ENCODE measurements at regions not wholly inside any gene's neighbourhood (a gene's known extent, or its start where the extent isn't known, plus 50 kb on each side); places are given as distances from the start of the nearest gene placed in this dataset.
A peak's percentile ranks its signal among the peaks of the same experiment; 100 is the strongest.

DNA sequence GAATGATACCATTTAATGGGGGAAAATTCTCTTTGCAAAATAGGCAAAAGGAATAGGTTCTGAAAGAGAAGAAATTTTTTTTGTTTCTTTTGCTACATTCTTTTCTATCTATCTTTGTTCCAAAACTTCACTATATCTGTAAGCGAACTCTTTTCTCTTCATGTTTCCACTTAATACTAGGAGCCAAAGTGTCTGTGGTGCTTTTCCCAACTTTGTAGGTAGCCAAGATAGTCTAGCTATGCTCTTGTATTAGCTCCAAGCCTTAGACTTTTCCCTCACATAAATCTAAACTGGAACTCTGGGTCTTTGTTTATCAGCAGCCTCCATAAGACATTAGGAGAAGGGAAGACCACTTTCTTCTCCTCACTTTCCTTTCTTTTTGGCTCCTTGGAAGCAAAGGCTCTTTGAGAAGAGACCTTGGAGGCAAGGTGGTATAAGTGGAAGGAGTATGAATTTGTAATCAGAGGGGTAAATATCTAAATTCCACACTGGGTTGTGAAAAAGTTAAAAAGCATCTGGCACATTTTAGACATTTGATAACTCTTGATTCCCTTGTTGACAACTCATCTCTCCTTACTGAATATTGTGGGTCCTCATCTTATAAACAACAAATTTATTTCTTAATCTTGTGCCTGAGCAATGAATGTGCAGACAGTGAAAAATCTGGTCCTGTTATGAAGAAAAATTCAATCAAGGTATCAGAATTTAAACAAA lies 130.0 kb downstream of the EHF start:
- H3K27ac Mint-ChIP-seq, result peak overlapping the region in 1 of 3 donors; percentile 35
- H3K36me3 Mint-ChIP-seq, result peaks cover 1% of the 10 kb centered on the region
- H3K27me3 Mint-ChIP-seq, result peaks cover 11% of the 10 kb centered on the region
- H3K4me3 Mint-ChIP-seq, result no peak overlapping the region
- no peaks in the 10 kb centered on the region for H3K9me3 Mint-ChIP-seq
- H3K4me1 Mint-ChIP-seq, result no peaks in the 10 kb centered on the region

DNA sequence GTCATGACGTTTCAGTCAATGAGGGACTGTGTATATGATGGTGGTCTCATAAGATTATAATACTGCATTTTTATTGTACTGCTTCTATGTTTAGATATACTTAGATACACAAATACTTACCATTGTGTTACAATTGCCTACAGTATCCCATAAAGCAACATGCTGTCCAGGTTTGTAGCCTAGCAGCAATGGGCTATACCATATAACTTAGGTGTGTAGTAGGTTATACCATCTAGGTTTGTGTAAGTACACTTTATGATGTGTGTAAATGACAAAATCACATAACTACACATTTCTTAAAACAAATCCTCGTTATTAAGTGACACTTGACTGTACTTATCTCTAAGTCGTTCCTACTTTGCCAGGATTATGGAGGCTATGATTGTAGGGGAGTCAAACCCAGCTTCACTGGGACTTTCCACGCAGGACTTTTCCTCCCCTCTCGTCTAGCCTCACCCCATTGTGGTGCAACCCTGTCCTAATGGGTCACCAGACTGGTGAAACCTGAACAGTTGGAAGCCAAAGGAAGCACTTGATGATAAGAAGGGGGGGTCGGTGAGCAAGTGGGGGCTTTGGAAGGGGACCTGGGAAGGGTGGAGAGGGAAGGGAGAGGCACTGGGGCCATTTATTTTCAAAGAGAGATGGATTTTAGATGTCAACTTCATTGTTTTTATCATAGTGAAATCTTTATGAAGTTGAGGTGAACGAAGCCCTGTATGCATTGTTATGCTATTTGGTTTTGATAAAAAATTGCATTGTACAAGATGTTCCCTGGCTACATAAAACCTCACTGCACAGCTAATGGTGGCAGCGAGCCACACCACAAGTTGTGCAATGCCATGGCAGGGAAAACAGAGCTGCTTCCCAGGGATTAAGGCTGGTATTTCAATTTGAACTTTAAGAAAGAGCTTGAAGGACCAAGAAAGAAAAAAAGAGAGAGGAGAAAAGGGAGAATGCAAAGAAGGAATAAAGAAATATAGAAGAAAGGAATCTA lies 129.1 kb downstream of the EHF start:
- Mint-ChIP-seq H3K4me3 (no peak overlapping the region), H3K27me3 (peaks cover 11% of the 10 kb centered on the region), H3K4me1 (no peaks in the 10 kb centered on the region)

DNA sequence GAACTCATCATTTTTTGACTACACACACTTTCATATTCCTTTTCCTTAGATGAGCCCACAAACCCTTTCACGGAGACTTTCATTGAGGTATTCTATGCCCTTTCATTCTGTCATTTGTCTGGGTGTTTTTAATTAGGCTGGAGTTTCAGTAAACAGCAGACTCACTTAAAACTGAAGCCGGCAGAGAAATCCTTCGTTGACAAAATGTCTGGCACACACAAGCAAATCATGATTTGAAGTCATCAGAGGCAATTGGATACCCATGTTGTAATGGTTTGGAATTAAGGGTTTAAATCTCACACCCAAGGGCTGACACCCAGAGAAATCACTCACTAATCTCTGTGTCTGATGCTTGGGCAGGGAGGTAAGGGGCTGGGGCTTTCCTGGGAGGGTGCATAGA lies 127.1 kb downstream of the EHF start:
- Mint-ChIP-seq H3K4me1 (no peaks in the 10 kb centered on the region), H3K4me3 (no peak overlapping the region), H3K36me3 (peaks cover 1% of the 10 kb centered on the region), H3K9me3 (no peaks in the 10 kb centered on the region), H3K27ac (no peak overlapping the region), H3K27me3 (peaks cover 12% of the 10 kb centered on the region)

More for the DNA sequence above, 129.1 kb downstream of the EHF start:
- H3K9me3 Mint-ChIP-seq, result no peaks in the 10 kb centered on the region
- H3K36me3 Mint-ChIP-seq, result peaks cover 1% of the 10 kb centered on the region
- H3K27ac Mint-ChIP-seq, result no peak overlapping the region

DNA sequence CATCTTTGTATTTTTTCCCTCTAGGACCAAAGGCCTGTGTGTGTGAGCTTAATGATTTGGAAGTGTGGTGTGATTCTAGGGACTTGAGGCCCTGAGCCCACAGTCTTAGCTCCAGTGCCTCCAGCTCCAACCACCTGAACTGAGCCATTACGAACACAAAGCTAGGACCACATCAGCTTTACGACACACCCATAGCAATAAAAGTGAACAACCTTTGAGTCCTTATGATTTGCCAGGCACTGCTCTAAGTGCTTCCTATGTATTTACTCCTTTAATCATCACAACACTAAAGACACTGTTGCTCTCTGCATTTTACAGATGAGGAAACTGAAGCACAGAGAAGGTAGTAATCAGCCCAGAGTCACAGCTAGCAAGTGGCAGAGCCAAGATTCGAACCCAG lies 126.4 kb downstream of the EHF start:
- Mint-ChIP-seq H3K36me3 (peaks cover 1% of the 10 kb centered on the region), H3K27ac (no peak overlapping the region), H3K4me1 (no peaks in the 10 kb centered on the region), H3K27me3 (peaks cover 12% of the 10 kb centered on the region), H3K9me3 (no peaks in the 10 kb centered on the region), H3K4me3 (no peak overlapping the region)

DNA sequence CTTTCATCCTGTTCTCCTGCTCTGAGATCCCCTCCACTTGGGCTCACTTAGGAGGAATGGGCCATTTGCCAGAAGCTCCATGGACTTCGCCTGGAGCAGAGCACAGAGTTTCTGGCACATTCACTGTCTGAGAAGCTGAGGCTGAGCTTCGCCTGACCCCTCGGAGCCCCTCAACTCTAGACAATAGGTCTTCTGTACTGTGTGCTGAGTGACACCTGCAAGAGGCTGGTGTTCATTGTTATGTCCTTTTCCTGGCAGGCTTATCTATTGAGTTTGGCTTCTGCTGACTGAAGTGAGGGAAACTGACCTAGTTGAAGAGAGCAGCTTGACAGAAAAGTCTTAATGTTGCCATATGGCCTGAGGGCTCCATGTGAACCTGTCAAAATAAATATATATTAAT lies 124.3 kb downstream of the EHF start:
- Mint-ChIP-seq H3K27me3 (peaks cover 10% of the 10 kb centered on the region), H3K4me3 (no peak overlapping the region), H3K36me3 (peaks cover 1% of the 10 kb centered on the region), H3K4me1 (no peaks in the 10 kb centered on the region), H3K9me3 (peaks cover 0 to 4% (median 0%) of the 10 kb centered on the region in 3 donors), H3K27ac (no peak overlapping the region)

DNA sequence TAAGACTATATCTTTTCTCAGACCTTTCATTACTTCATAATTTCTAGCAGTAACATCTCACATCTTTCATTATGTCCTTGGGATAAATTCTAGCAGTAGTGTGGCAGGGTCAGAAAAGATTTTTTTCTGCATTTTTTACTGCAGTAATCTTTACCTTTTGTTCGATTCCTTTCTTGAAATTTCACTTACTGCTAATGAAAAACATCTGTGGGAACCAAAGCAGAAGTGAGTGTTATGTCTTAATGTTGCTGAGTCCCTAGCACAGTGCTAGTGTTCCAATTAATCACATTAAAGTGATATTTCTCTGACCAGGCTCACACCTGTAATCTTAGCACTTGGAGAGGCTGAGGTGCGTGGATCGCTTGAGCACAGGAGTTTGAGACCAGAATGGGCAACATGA lies 123.6 kb downstream of the EHF start:
- Mint-ChIP-seq H3K27ac (no peak overlapping the region), H3K36me3 (peaks cover 1% of the 10 kb centered on the region), H3K4me3 (no peak overlapping the region), H3K9me3 (peaks cover 0 to 4% (median 0%) of the 10 kb centered on the region in 3 donors), H3K27me3 (peaks cover 9% of the 10 kb centered on the region), H3K4me1 (no peaks in the 10 kb centered on the region)

DNA sequence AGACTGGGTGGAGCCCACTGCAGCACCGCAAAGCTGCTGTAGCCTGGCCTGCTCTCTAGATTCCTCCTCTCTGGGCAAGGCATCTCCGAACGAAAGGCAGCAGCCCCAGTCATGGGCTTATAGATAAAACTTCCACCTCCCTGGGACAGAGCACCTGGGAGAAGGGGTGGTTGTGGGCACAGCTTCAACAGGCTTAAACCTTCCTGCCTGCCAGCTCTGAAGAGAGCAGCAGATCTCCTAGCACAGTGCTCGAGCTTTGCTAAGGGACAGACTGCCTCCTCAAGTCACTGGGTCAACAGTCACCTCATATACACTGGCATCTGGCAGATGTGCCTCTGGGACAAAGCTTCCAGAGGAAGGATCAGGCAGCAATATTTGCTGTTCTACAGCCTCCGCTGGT lies 117.3 kb downstream of the EHF start:
- Mint-ChIP-seq H3K27me3 (peaks cover 17% of the 10 kb centered on the region), H3K4me3 (no peak overlapping the region), H3K27ac (no peak overlapping the region), H3K36me3 (no peaks in the 10 kb centered on the region), H3K4me1 (no peaks in the 10 kb centered on the region), H3K9me3 (peaks cover 0 to 9% (median 0%) of the 10 kb centered on the region in 3 donors)

DNA sequence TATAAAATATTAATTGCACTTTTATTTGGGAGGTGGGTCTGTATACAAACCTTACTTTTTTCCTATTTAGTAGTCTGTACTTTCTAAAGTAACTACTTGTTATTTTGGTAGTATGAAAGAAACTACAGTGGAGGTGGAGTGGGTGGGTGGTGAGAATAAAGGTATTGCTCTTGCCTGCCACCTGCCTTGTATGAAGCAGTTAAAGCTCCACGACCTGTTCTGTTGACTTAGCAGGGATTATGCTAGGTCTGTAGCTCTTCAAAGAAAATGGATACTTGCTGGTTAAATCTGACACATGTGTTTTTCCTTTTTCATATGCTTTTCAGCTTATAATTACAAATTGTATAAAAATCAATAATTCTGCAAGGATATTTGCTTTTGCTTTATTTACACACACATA lies 111.9 kb downstream of the EHF start:
- H3K4me3 Mint-ChIP-seq, result no peak overlapping the region
- H3K27me3 Mint-ChIP-seq, result peaks cover 21% of the 10 kb centered on the region
- H3K36me3 Mint-ChIP-seq, result peaks cover 1% of the 10 kb centered on the region
- no peaks in the 10 kb centered on the region for H3K4me1 Mint-ChIP-seq
- H3K27ac Mint-ChIP-seq, result peak overlapping the region in 1 of 3 donors; percentile 47
- peaks cover 0 to 6% (median 0%) of the 10 kb centered on the region in 3 donors for H3K9me3 Mint-ChIP-seq

DNA sequence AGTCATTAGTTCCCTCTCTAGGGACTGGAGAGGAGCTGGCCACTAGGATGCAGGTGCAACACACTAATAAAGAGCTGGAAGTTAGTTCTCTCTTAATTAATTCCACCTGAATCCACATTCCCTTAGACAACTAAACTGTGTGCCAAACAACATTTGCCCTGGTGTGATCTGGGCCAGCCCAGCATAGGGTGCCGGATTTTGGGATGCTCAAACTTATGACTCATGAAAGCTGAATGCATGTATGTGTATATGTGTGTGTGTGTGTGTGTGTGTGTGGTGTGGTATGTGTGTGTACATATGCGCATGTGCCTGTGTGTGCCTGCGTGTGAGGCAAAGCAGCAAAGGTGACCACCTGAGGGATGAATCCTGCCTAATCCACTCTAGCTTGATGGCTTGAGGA lies 110.7 kb downstream of the EHF start:
- Mint-ChIP-seq H3K9me3 (no peaks in the 10 kb centered on the region), H3K4me1 (no peaks in the 10 kb centered on the region), H3K27me3 (peaks cover 16% of the 10 kb centered on the region), H3K27ac (no peak overlapping the region), H3K4me3 (no peak overlapping the region), H3K36me3 (peaks cover 1% of the 10 kb centered on the region)

DNA sequence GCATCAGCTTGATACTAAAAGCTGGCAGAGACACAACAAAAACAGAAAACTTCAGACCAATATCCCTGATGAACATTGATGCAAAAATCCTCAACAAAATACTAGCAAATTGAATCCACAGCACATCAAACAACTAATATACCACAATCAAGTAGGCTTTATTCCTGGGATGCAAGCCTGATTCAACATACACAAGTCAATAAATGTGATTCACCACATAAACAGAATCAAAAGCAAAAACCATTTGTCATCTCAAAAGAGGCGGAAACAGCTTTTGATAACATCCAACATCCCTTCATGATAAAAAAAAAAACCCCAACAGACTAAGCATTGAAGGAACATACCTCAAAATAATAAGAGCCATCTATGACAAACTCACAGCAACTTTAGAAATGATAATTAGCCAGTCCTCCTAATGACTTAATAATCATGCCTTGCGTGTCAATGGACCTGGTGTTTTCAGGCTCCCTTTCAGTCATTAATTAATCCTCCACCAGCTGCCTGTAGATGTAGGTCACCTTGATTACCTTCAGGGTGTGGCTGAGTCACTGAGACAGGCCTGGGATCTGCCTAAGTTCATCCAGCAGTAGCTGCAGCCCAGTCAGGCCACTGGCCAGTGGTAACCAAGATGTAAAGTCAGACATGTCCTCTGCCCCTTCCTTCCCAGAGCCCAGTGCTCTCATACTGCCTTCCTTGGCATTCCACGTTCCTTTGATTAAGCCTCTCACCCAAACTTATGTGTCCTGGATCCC lies 109.8 kb downstream of the EHF start:
- H3K9me3 Mint-ChIP-seq, result no peaks in the 10 kb centered on the region
- peaks cover 1% of the 10 kb centered on the region for H3K36me3 Mint-ChIP-seq
- H3K27ac Mint-ChIP-seq, result no peak overlapping the region
- peaks cover 13% of the 10 kb centered on the region for H3K27me3 Mint-ChIP-seq
- no peaks in the 10 kb centered on the region for H3K4me1 Mint-ChIP-seq
- no peak overlapping the region for H3K4me3 Mint-ChIP-seq

DNA sequence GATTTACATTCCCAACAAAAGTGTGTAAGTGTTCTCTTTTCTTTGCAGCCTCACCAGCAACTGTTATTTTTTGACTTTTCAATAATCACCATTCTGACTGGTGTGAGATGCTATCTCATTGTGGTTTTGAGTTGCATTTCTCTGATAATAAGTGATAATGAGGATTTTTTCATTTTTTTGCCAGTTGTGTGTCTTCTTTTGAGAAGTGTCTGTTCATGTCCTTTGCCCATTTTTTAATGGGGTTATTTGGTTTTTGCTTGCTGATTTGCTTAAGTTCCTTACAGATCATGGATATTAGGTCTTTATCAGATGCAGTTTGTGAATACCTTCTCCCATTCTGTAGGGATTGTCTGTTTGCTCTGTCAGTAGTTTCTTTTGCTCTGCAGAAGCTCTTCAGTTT lies 107.7 kb downstream of the EHF start:
- peaks cover 0 to 4% (median 1%) of the 10 kb centered on the region in 3 donors for H3K9me3 Mint-ChIP-seq
- peaks cover 3% of the 10 kb centered on the region for H3K36me3 Mint-ChIP-seq
- H3K4me3 Mint-ChIP-seq, result no peak overlapping the region
- H3K27me3 Mint-ChIP-seq, result peaks cover 9% of the 10 kb centered on the region
- H3K4me1 Mint-ChIP-seq, result no peaks in the 10 kb centered on the region
- no peak overlapping the region for H3K27ac Mint-ChIP-seq

DNA sequence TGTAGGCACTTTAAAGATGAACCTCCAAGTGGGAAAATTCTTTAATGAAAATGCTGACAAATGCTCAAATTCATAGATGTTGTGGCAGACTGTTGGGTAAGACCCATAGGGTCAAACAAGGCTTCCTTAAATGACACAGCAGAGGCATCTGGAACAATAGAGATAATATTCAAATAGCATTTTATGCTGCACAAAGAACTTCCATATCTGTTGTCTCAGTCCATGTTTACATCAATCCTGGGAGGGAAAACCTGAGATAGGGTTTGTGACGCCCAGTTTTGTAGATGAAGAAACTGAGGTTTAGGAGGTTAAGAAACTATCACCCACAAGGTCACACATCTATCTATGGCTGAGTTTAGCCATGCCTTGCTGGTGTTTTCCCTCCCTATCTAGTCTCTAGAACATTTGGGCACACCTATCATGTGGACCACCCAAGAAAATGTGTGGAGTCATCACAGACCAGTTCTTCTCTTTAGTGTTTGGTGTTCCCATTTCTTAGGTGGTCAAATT lies 106.4 kb downstream of the EHF start:
- no peaks in the 10 kb centered on the region for H3K4me1 Mint-ChIP-seq
- no peak overlapping the region for H3K4me3 Mint-ChIP-seq
- peaks cover 0 to 4% (median 1%) of the 10 kb centered on the region in 3 donors for H3K9me3 Mint-ChIP-seq
- H3K36me3 Mint-ChIP-seq, result peaks cover 3% of the 10 kb centered on the region
- H3K27me3 Mint-ChIP-seq, result peaks cover 8% of the 10 kb centered on the region
- no peak overlapping the region for H3K27ac Mint-ChIP-seq

DNA sequence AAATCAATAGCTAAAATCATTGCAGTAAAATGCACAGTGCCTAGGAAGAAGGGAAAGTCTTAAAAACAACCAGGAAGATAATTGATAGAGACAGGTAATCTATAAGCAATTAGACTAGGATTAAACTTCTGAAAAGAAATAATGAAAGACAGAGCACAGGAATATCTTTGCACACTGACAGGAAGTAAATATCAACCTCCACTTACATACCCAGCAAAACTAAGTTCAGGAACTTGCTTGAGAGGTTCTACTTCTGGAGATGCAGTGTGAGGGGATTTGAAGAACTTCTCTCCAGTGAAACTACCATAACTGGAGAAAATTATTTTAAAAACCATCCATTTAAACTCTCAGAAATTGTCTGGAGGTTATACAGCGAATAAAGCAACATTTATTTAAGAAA lies 104.1 kb downstream of the EHF start:
- Mint-ChIP-seq H3K36me3 (peaks cover 1% of the 10 kb centered on the region), H3K4me3 (no peak overlapping the region), H3K9me3 (peaks cover 0 to 4% (median 1%) of the 10 kb centered on the region in 3 donors), H3K27ac (no peak overlapping the region), H3K4me1 (no peaks in the 10 kb centered on the region), H3K27me3 (peaks cover 6% of the 10 kb centered on the region)

DNA sequence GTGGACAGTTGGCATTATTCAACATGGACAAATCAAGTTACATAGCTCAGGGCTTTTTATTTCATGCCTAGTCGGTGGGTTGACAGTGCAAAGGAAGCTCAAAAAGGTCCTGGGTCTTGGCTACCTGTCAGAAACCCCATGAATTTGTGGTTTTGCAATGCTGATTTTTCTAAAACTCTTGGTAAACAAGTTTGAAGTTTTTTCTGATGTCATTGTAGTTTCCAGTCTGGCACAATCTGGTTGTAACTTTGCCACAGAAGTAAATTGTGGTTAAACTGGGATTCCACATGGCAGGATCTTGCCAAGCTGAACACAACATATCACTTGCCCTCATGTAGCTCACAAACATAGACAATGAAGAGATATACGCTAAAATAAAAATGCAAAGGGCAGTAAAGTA lies 100.8 kb downstream of the EHF start:
- Mint-ChIP-seq H3K4me3 (no peak overlapping the region), H3K27me3 (peaks cover 4% of the 10 kb centered on the region), H3K9me3 (peaks cover 0 to 4% (median 1%) of the 10 kb centered on the region in 3 donors), H3K4me1 (no peaks in the 10 kb centered on the region), H3K27ac (no peak overlapping the region), H3K36me3 (peaks cover 1% of the 10 kb centered on the region)

Measured in IgD-negative memory B cell (primary cell).